Breast epithelium (tissue), 4 donors: ENCODE measurements at regions not wholly inside any gene's neighbourhood (a gene's known extent, or its start where the extent isn't known, plus 50 kb on each side); places are given as distances from the start of the nearest gene placed in this dataset.

Experiments
- DNase-seq, 2 donors: peaks; one replicate each; pipeline ENCODE4 v3.0.0-alpha.2; 2019; ENCODE audit warnings: low spot score in 2 of 2
- H3K27ac ChIP-seq, 2 donors: fragments of 200-600 bp; sonication (generic) in 1 of 2; one replicate each; pipeline ENCODE4 v1.5.1; 2016 to 2019; ENCODE audit warnings: mild to moderate bottlenecking in 1 of 2
- H3K27me3 ChIP-seq, 2 donors: fragments of 200-600 bp; sonication (generic) in 1 of 2; one replicate each; pipeline versions ENCODE4 v1.5.1 to v1.6.0; 2017 to 2019; ENCODE audit warnings: control low read depth in 1 of 2, mild to moderate bottlenecking in 1 of 2
- H3K36me3 ChIP-seq: fragments of 200-600 bp; one replicate; pipeline ENCODE4 v1.5.1; 2019
- H3K4me1 ChIP-seq, 2 donors: fragments of 200-600 bp; sonication (generic); one replicate each; pipeline ENCODE4 v1.5.1; 2016 to 2019; ENCODE audit warnings: control low read depth in 1 of 2
- H3K4me3 ChIP-seq, 3 donors: fragments of 200-600 bp; sonication (generic); 1 replicate in 2 of 3; 2 replicates in 1 of 3; pipeline ENCODE4 v1.5.1; 2016 to 2019; ENCODE audit warnings: mild to moderate bottlenecking in 3 of 3, moderate library complexity in 2 of 3
- H3K9me3 ChIP-seq, 2 donors: fragments of 200-600 bp; sonication (generic) in 1 of 2; one replicate each; pipeline ENCODE4 v1.5.1; 2016 to 2019; ENCODE audit warnings: control low read depth in 1 of 2
- CTCF ChIP-seq, 3 donors: fragments of 450-650 bp; IDR thresholded peaks; one replicate each; pipeline ENCODE4 v1.5.1; 2016 to 2017; ENCODE audit warnings: antibody characterized with exemption in 3 of 3, mild to moderate bottlenecking in 3 of 3, moderate library complexity in 3 of 3
- POLR2A ChIP-seq: fragments of 450-650 bp; IDR thresholded peaks from one replicate; pipeline ENCODE4 v1.6.1; 2016; ENCODE audit warnings: antibody characterized with exemption, mild to moderate bottlenecking, moderate library complexity
- POLR2AphosphoS5 ChIP-seq, 3 donors: sonication (generic); formaldehyde crosslinking; IDR thresholded peaks; one replicate each; pipeline ENCODE4 v1.6.1; 2017; ENCODE audit warnings: antibody characterized with exemption in 3 of 3
- intact Hi-C: fragments of 100-400 bp; cut with DNase I; formaldehyde crosslinking; loops from one replicate; pipeline ENCODE4 v1.15.1; 2023; ENCODE audit warnings: low total_unique reads

GRCh38 chr7:101720324-101720723 is 91.2 kb upstream of the MYL10 start:
- Histone ChIP-seq H3K9me3 (no peaks in the 10 kb centered on the region), H3K27ac (no peak overlapping the region), H3K36me3 (no peaks in the 10 kb centered on the region), H3K4me3 (no peak overlapping the region), H3K27me3 (peaks cover 0 to 4% of the 10 kb centered on the region in 2 donors), H3K4me1 (no peaks in the 10 kb centered on the region)
- DNase-seq: no peak
- TF ChIP-seq POLR2A (no peak), POLR2AphosphoS5 (IDR thresholded peaks at IDR 0.05) (no peak), CTCF (IDR thresholded peaks at IDR 0.05) (no peak)
- intact Hi-C loops: no loop called here

- TF ChIP-seq POLR2AphosphoS5 (IDR thresholded peaks at IDR 0.05) (no peak), CTCF (IDR thresholded peaks at IDR 0.05) (no peak), POLR2A (no peak)
- intact Hi-C loops: no loop called here
- no peak for DNase-seq
- H3K4me3 ChIP-seq: no peak overlapping the region
- no peaks in the 10 kb centered on the region for H3K36me3 ChIP-seq
- no peaks in the 10 kb centered on the region for H3K9me3 ChIP-seq
- H3K4me1 ChIP-seq: no peaks in the 10 kb centered on the region
- peaks cover 0 to 10% of the 10 kb centered on the region in 2 donors for H3K27me3 ChIP-seq
- no peak overlapping the region for H3K27ac ChIP-seq
Measured at GRCh38 chr7:101722247-101722646, 93.2 kb upstream of the MYL10 start.

GRCh38 chr7:101723835-101724234 is 93.6 kb upstream of the CUX1 start:
- intact Hi-C loops: no loop called here
- no peak for TF ChIP-seq POLR2AphosphoS5 (IDR thresholded peaks at IDR 0.05)
- no peak for TF ChIP-seq CTCF (IDR thresholded peaks at IDR 0.05)
- no peak for TF ChIP-seq POLR2A
- Histone ChIP-seq H3K4me3 (no peak overlapping the region), H3K9me3 (no peaks in the 10 kb centered on the region), H3K27me3 (peaks cover 0 to 10% of the 10 kb centered on the region in 2 donors), H3K36me3 (no peaks in the 10 kb centered on the region), H3K4me1 (no peaks in the 10 kb centered on the region), H3K27ac (no peak overlapping the region)
- no peak for DNase-seq

GRCh38 chr7:101724957-101725356 is 92.5 kb upstream of the CUX1 start:
- H3K4me3 ChIP-seq: no peak overlapping the region
- TF ChIP-seq POLR2AphosphoS5 (IDR thresholded peaks at IDR 0.05) (no peak), CTCF (IDR thresholded peaks at IDR 0.05) (no peak), POLR2A (no peak)
- DNase-seq: no peak
- intact Hi-C loops: no loop called here
- H3K4me1 ChIP-seq: no peaks in the 10 kb centered on the region
- no peak overlapping the region for H3K27ac ChIP-seq
- H3K9me3 ChIP-seq: no peaks in the 10 kb centered on the region
- H3K27me3 ChIP-seq: peaks cover 0 to 10% of the 10 kb centered on the region in 2 donors
- no peaks in the 10 kb centered on the region for H3K36me3 ChIP-seq

- intact Hi-C loops: no loop called here
- TF ChIP-seq CTCF (IDR thresholded peaks at IDR 0.05): no peak
- no peak for TF ChIP-seq POLR2AphosphoS5 (IDR thresholded peaks at IDR 0.05)
- no peak for TF ChIP-seq POLR2A
- no peaks in the 10 kb centered on the region for H3K36me3 ChIP-seq
Measured at GRCh38 chr7:101725921-101726320, 91.5 kb upstream of the CUX1 start.

More at GRCh38 chr7:101725921-101726320, 91.5 kb upstream of the CUX1 start:
- H3K27ac ChIP-seq: no peak overlapping the region
- H3K9me3 ChIP-seq: no peaks in the 10 kb centered on the region
- no peak for DNase-seq
- H3K4me3 ChIP-seq: no peak overlapping the region
- H3K27me3 ChIP-seq: peaks cover 0 to 6% of the 10 kb centered on the region in 2 donors
- H3K4me1 ChIP-seq: no peaks in the 10 kb centered on the region
